ENCODE measurements at regions not wholly inside any gene's neighbourhood (a gene's known extent, or its start where the extent isn't known, plus 50 kb on each side); places are given as distances from the start of the nearest gene placed in this dataset.

- H3K27ac ChIP-seq, result no peak overlapping the region
- DNase-seq, result no peak
- H3K36me3 ChIP-seq (replicated peaks in 1 of 2), result no peaks in the 10 kb centered on the region
- TF ChIP-seq CTCF (IDR thresholded peaks at IDR 0.05), result no peak
- no peak for TF ChIP-seq POLR2A (IDR thresholded peaks at IDR 0.05)
- intact Hi-C loops (cut with DNase I), result no loop called here
- 28 to 46% (median 33%) methylated on average over 16 to 17 of the region's 17 CpGs for WGBS, 4 donors
- H3K27me3 ChIP-seq, result no peaks in the 10 kb centered on the region
- peak overlapping the region in 1 of 4 donors; percentile 62 for H3K4me3 ChIP-seq
- peaks cover 8 to 11% of the 10 kb centered on the region in 2 donors for H3K4me1 ChIP-seq (replicated peaks in 1 of 2)
- no peaks in the 10 kb centered on the region for H3K9me3 ChIP-seq (replicated peaks in 1 of 3)
These were observed 108.8 kb downstream of the NAV1 start for GRCh38 chr1:201647722-201648065.

- no peaks in the 10 kb centered on the region for H3K36me3 ChIP-seq (replicated peaks in 1 of 2)
- H3K4me1 ChIP-seq (replicated peaks in 1 of 2), result peaks cover 8 to 11% of the 10 kb centered on the region in 2 donors
- peak overlapping the region in 2 of 5 donors; percentile 31 to 65 for H3K27ac ChIP-seq
- no peaks in the 10 kb centered on the region for H3K9me3 ChIP-seq (replicated peaks in 1 of 3)
- WGBS, 4 donors, result 0 to 5% (median 1%) methylated on average over 43 to 81 of the region's 81 CpGs
- TF ChIP-seq POLR2A (IDR thresholded peaks at IDR 0.05), result no peak
- TF ChIP-seq CTCF (IDR thresholded peaks at IDR 0.05), result no peak
- peak overlapping the region in 2 of 4 donors; percentile 20 to 62 for H3K4me3 ChIP-seq
- intact Hi-C loops (cut with DNase I), result no loop called here
- no peaks in the 10 kb centered on the region for H3K27me3 ChIP-seq
- peak; percentile 27 to 62 (median 43) for DNase-seq
These were observed 109.4 kb downstream of the NAV1 start for GRCh38 chr1:201648066-201648906.

- TF ChIP-seq POLR2A (IDR thresholded peaks at IDR 0.05), result no peak
- TF ChIP-seq CTCF (IDR thresholded peaks at IDR 0.05), result no peak
- 19 to 38% (median 21%) methylated on average over 10 to 52 of the region's 52 CpGs for WGBS, 4 donors
- H3K4me1 ChIP-seq (replicated peaks in 1 of 2), result peaks cover 8 to 11% of the 10 kb centered on the region in 2 donors
- peak overlapping the region in 1 of 4 donors; percentile 62 for H3K4me3 ChIP-seq
- intact Hi-C loops (cut with DNase I), result no loop called here
- H3K27me3 ChIP-seq, result no peaks in the 10 kb centered on the region
- H3K9me3 ChIP-seq (replicated peaks in 1 of 3), result no peaks in the 10 kb centered on the region
- no peaks in the 10 kb centered on the region for H3K36me3 ChIP-seq (replicated peaks in 1 of 2)
- DNase-seq, result peak in 2 of 7 donors; percentile 25 to 59
- H3K27ac ChIP-seq, result peak overlapping the region in 2 of 5 donors; percentile 65 to 73
These were observed 110.2 kb downstream of the NAV1 start for GRCh38 chr1:201648907-201649721.
